HG02885 (cell line): ENCODE measurements at regions not wholly inside any gene's neighbourhood (a gene's known extent, or its start where the extent isn't known, plus 50 kb on each side); places are given as distances from the start of the nearest gene placed in this dataset.
"Not testable (repeated sequence)": the region's sequence is repeated elsewhere in the genome, so short reads cannot be mapped to it uniquely, and the experiment has no call there.

Source experiments
- ATAC-seq: cut with Tn5 transposase; IDR thresholded peaks from one replicate; pipeline ENCODE4 v1.9.1; 2021; ENCODE audit warnings: mild to moderate bottlenecking; ENCODE audit not compliant: unreplicated experiment, poor library complexity

- not testable (repeated sequence) for ATAC-seq
These were observed 367.7 kb downstream of the BCL2L11 start for GRCh38 chr2:111488451-111488850.

GRCh38 chr2:111489460-111489859 lies 368.7 kb downstream of the BCL2L11 start:
- not testable (repeated sequence) for ATAC-seq

GRCh38 chr2:111491181-111491580 lies 370.5 kb downstream of the BCL2L11 start:
- not testable (repeated sequence) for ATAC-seq

- not testable (repeated sequence) for ATAC-seq
These were observed 370.9 kb downstream of the BCL2L11 start for GRCh38 chr2:111491614-111492013.

- ATAC-seq = peak; percentile 20
These were observed 372.4 kb downstream of the BCL2L11 start for GRCh38 chr2:111492995-111493719.

GRCh38 chr2:111493720-111494078 lies 373.0 kb downstream of the BCL2L11 start:
- ATAC-seq = peak; percentile 83

- ATAC-seq = peak; percentile 45
These were observed 373.7 kb downstream of the BCL2L11 start for GRCh38 chr2:111494288-111494980.

- peak; percentile 64 for ATAC-seq
These were observed 374.2 kb downstream of the BCL2L11 start for GRCh38 chr2:111494981-111495315.

- ATAC-seq = not testable (repeated sequence)
These were observed 374.9 kb downstream of the BCL2L11 start for GRCh38 chr2:111495636-111496035.

- ATAC-seq = not testable (repeated sequence)
These were observed 375.5 kb downstream of the BCL2L11 start for GRCh38 chr2:111496176-111496575.

- ATAC-seq = not testable (repeated sequence)
These were observed 376.1 kb downstream of the BCL2L11 start for GRCh38 chr2:111496860-111497259.

- ATAC-seq = not testable (repeated sequence)
These were observed 376.6 kb downstream of the BCL2L11 start for GRCh38 chr2:111497270-111497669.

GRCh38 chr2:111500536-111501062 lies 379.9 kb downstream of the BCL2L11 start:
- peak; percentile 70 for ATAC-seq

GRCh38 chr2:111503844-111504570 lies 380.0 kb downstream of the ANAPC1 start:
- ATAC-seq = not testable (repeated sequence)

- not testable (repeated sequence) for ATAC-seq
These were observed 379.4 kb downstream of the ANAPC1 start for GRCh38 chr2:111504571-111504942.

- not testable (repeated sequence) for ATAC-seq
These were observed 378.7 kb downstream of the ANAPC1 start for GRCh38 chr2:111505267-111505666.

GRCh38 chr2:111506936-111507335 lies 377.1 kb downstream of the ANAPC1 start:
- peak; percentile 99 for ATAC-seq

GRCh38 chr2:111509225-111509869 lies 374.6 kb downstream of the ANAPC1 start:
- not testable (repeated sequence) for ATAC-seq

- ATAC-seq = not testable (repeated sequence)
These were observed 373.6 kb downstream of the ANAPC1 start for GRCh38 chr2:111510384-111510783.

GRCh38 chr2:111511062-111511461 lies 372.9 kb downstream of the ANAPC1 start:
- not testable (repeated sequence) for ATAC-seq
